EH (cell line): ENCODE measurements at regions not wholly inside any gene's neighbourhood (a gene's known extent, or its start where the extent isn't known, plus 50 kb on each side); places are given as distances from the start of the nearest gene placed in this dataset.

Source experiments
- DNase-seq: peaks from one replicate; pipeline ENCODE4 v3.0.0-alpha.2; 2015; ENCODE audit warnings: low read depth

DNA sequence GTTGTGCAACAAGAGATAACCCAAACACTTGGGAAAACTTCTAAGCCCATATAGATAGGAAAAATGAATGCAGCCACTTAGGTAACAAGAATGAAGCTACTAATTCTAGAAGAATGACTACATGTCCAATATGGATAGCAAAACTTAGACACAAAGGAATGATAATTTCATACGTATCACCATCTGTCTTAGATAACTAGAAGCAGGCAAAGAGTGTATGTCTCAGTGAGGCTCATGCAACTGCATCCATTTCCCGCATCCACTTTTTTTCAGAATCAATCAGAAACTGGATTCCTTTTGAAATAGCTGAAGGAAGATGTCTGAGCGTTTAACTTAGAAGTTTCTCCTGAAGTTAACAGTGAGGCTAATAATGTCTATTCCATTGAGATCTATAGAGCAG lies 408.7 kb upstream of the PITX2 start:
- peak; percentile 19 for DNase-seq

DNA sequence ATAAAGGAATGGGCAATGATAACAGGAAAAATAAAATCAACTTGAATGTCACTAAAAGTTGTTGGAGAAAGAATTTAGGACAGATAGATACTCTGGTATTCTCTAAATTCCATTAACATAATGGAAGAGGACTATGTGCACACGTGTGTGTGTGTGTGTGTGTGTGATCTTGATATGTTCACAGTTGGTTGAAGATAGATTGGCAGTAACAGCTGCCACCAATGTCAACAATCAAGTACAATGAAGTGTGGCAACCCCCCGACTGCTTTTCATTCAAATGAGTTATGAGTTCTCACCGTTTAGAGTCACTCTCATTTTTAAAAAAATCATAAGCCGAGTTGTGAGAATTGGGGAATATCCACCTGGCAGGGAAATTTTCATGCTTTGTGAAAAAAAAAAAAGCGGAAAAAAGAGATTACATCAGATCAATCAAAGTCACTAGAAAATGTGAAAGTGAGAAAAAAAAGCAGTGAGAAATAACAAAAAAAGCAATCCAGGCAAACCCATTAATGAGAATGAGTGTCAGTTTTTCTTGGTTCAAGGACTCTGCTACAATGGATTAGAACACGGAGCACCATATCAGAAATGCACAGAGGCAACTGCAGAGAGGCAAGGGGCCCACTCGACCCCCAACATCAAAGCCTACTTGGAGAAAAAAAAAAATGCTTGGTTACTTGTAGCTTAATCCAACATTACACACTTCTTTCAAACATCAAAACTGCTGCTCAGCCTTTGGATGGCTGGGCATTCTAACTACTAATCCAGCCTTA lies 414.9 kb upstream of the PITX2 start:
- DNase-seq: no peak

- peak; percentile 39 for DNase-seq
Measured at GRCh38 chr4:111040904-111041303, 418.0 kb upstream of the PITX2 start.

- DNase-seq: no peak
Measured at GRCh38 chr4:111043286-111043685, 420.4 kb upstream of the PITX2 start.

DNA sequence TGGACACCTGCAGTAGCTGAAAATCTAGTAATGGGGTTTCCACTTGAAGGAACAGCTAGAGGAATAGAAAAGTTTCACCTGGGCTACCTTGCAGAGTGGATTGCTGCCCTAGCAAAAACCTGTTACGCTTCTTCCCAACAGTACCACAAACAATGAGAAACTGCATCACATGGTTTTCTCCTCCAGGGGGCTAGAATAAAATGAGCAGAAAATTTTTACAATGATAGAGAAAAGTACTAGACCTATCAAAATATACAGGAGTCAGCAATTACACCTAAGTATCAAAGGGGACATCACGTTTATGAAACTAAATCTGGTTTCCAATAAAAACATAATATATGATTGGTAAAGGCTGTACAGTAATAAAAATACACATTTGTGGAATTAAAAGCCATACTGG lies 423.1 kb upstream of the PITX2 start:
- no peak for DNase-seq

- no peak for DNase-seq
Measured at GRCh38 chr4:111046811-111047210, 423.9 kb upstream of the PITX2 start.

DNA sequence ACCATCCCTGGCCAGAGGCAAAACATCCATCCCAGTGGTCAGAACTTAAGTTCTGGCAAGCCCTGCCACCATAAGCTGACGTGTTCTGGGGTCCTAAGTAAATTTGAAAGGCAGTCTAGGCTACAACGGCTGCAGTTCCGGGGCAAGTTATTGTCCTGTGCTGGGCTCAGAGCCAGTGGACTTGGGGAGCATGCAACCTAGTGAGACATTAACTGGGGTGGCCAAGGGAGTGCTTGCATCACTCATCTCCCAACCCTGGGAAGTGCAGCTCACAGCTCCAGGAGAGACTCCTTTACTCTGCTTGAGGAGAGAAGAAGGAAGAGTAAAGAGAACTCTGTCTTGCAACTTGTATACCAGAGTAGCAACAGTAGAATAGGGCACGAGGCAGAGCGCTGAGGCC lies 425.4 kb upstream of the PITX2 start:
- DNase-seq: no peak

GRCh38 chr4:111064342-111064993 lies 441.6 kb upstream of the PITX2 start:
- DNase-seq: peak; percentile 94

GRCh38 chr4:111066001-111066400 lies 443.1 kb upstream of the PITX2 start:
- peak; percentile 21 for DNase-seq

- peak; percentile 55 for DNase-seq
Measured at GRCh38 chr4:111066447-111066846, 443.6 kb upstream of the PITX2 start.

GRCh38 chr4:111066887-111067286 lies 444.0 kb upstream of the PITX2 start:
- peak; percentile 76 for DNase-seq

GRCh38 chr4:111068883-111069282 lies 446.0 kb upstream of the PITX2 start:
- no peak for DNase-seq

- peak; percentile 55 for DNase-seq
Measured at GRCh38 chr4:111070390-111070789, 447.5 kb upstream of the PITX2 start.

- no peak for DNase-seq
Measured at GRCh38 chr4:111074523-111075114, 451.7 kb upstream of the PITX2 start.

DNA sequence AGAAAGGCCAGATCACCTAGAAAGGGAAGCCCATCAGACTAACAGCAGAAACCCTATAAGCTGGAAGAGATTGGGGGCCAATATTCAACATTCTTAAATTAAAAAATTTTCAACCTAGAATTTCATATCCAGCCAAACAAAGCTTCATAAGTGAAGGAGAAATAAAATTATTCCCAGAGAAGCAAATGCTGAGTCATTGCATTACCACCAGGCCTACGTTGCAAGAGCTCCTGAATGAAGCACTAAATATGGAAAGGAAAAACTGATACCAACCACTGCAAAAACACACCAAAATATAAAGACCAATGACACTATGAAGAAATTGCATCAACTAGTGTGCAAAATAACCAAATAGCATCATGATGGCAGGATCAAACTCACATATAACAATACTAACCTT lies 453.4 kb upstream of the PITX2 start:
- peak; percentile 1 for DNase-seq

DNA sequence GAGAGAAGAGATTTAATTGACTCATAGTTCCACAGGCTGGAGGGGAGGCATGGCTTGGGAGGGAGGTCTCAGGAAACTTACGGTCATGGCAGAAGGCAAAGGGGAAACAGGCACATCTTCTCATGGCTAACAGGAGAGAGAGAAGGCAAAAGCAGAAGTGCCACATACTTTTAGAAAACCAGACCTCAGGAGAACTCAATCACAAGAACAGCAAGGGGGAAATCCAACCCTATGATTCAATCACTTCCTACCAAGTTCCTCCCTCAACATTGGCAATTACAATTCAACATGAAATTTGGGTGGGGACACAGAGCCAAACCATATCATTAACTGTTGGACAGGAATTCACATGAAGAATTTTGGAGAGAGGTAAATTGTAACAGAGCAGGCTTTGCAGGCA lies 485.3 kb upstream of the PITX2 start:
- DNase-seq: no peak

DNA sequence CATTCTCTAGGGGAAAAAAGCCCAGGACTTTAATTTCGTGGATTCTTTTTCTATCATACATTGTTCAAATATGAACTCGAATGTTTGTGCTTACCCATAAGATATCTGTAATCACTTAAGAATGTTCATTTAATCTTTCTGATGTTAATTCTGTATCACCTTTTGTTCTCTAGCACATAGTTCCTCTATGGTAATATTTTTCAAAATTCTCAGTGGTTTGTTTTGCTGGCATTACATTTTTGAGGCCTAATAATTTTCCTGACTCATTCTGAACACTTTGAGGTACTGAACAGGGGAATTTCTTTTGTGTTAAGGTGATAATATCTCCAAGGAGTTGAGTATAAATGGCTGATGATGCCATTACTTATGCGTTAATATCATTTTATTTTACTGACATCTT lies 490.7 kb upstream of the PITX2 start:
- no peak for DNase-seq

DNA sequence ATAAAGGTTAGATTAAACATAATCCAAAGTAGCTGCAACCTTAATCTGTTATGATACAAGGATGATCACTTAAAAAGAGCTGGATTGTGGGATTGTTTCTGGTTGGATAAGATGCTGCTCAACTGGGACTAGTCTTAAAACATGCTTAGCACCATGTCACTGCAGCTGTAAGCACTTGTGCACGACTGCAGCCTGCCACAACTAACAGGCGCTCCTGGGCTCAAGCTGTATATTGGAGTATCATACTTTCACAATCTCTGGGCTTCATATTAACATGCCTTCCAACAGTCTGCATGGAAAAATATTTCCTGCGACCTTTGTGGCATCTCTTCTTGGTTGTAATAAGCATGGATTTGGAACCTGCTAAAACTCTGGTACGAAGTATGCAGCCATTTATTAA lies 493.0 kb upstream of the PITX2 start:
- no peak for DNase-seq

GRCh38 chr4:111120191-111120590 lies 497.3 kb upstream of the PITX2 start:
- no peak for DNase-seq

DNA sequence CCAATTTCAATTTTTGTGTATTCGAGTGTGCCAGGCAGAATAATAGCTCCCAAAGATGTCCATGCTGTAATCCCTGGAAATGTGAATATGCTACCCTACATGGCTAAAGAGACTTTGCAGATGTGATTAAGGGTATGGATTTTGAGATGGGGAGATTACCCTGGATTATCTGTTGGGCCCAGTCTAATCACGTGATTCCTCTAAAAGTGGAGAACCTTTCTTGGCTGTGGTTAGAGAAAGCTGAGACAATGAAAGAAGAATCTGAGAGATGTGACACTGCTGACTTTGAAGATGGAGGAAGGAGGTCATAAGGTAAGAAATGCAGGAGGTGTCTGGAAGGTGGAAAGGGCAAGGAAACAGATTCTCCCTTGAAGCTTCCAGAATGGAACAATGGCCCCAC lies 503.5 kb upstream of the PITX2 start:
- DNase-seq: no peak

DNA sequence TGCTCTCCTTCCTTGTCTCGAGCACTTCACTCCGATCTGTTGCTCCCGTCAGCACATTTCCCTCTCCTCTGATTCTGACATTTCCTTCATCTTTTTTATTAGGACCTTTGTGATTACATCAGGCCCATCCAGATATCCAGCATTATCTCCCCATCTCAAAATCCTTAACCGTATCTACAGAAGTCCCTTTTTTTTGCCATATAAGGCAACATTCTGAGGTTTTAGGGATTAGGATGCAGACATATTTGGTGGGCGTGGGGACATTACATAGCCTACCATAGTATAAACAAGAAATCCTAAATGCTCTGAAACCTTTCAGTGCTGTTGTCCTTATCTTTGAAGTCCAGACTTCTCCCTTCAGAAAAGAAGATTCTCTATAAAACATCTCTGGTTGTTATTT lies 505.0 kb upstream of the PITX2 start:
- DNase-seq: peak; percentile 10

- peak; percentile 7 for DNase-seq
Measured at GRCh38 chr4:111128327-111128726, 505.4 kb upstream of the PITX2 start.

DNA sequence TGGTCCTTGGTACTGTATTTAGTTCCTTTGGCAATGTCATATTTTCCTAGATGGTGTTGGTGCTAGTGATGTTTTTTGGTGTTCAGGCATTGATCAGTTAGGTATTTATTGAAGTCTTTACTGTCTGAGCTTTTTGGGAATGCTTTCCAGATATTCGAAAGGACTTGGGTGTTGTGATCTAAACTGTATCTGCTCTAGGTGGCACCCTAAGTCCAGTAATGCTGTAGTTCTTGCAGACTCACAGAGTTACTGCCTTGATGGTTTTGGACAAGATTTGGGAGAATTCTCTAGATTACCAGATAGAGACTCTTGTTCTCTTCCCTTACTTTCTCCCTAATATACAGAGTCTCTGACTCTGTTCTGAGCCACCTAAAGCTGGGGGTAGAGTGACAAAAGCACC lies 513.6 kb upstream of the PITX2 start:
- DNase-seq: peak; percentile 62
